ENCODE measurements at regions not wholly inside any gene's neighbourhood (a gene's known extent, or its start where the extent isn't known, plus 50 kb on each side); places are given as distances from the start of the nearest gene placed in this dataset.
"Not testable (repeated sequence)": the region's sequence is repeated elsewhere in the genome, so short reads cannot be mapped to it uniquely, and the experiment has no call there.

DNA sequence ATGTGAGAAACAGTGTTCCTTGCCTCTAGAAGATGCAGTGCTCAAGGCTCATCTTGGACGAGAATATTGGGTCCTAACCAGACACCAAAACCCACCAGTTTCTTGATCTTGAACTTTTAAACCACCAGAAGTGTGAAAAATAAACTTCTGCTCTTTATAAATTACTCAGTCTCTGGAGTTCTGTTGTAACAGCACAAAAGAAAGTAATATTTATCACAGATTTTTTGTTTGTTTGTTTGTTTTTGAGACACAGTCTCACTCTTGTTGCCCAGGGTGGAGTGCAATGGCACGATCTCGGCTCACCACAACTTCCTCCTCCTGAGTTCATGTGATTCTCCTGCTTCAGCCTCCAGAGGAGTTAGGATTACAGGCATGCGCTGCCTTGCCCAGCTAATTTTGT lies 371.1 kb upstream of the NDST4 start:
- H3K4me1 Mint-ChIP-seq = no peaks in the 10 kb centered on the region
- ChIA-PET CTCF (no interaction called here), POLR2A (no interaction called here)
- Histone ChIP-seq H3K4me1 (ENCODE audit: insufficient read depth, low read length) (no peaks in the 10 kb centered on the region), H3K4me3 (ENCODE audit: low read length) (no peak overlapping the region), H3K27ac (ENCODE audit: low read depth, low read length) (no peak overlapping the region), H3K9me3 (ENCODE audit: low read length) (no peaks in the 10 kb centered on the region), H3K36me3 (ENCODE audit: insufficient read depth, low read length) (no peaks in the 10 kb centered on the region), H3K27me3 (ENCODE audit: insufficient read depth, low read length, poor library complexity, severe bottlenecking) (no peaks in the 10 kb centered on the region)
- H3K27me3 Mint-ChIP-seq = peaks cover 0 to 3% of the 10 kb centered on the region in 2 donors
- no peak overlapping the region for H3K4me3 Mint-ChIP-seq
- no peaks in the 10 kb centered on the region for H3K36me3 Mint-ChIP-seq
- H3K27ac Mint-ChIP-seq = no peak overlapping the region
- no peak for DNase-seq
- peaks cover 0 to 9% (median 2%) of the 10 kb centered on the region in 5 donors for H3K9me3 Mint-ChIP-seq

- H3K36me3 Mint-ChIP-seq = no peaks in the 10 kb centered on the region
- Histone ChIP-seq H3K36me3 (ENCODE audit: insufficient read depth, low read length) (no peaks in the 10 kb centered on the region), H3K4me3 (ENCODE audit: low read length) (no peak overlapping the region), H3K9me3 (ENCODE audit: low read length) (no peaks in the 10 kb centered on the region), H3K27me3 (ENCODE audit: insufficient read depth, low read length, poor library complexity, severe bottlenecking) (no peaks in the 10 kb centered on the region), H3K27ac (ENCODE audit: low read depth, low read length) (no peak overlapping the region), H3K4me1 (ENCODE audit: insufficient read depth, low read length) (no peaks in the 10 kb centered on the region)
- no peaks in the 10 kb centered on the region for H3K27me3 Mint-ChIP-seq
- DNase-seq = no peak
- no peak overlapping the region for H3K4me3 Mint-ChIP-seq
- ChIA-PET CTCF (no interaction called here), POLR2A (no interaction called here)
- no peaks in the 10 kb centered on the region for H3K4me1 Mint-ChIP-seq
- H3K27ac Mint-ChIP-seq = no peak overlapping the region
- peaks cover 0 to 7% (median 0%) of the 10 kb centered on the region in 5 donors for H3K9me3 Mint-ChIP-seq
These were observed 357.3 kb upstream of the NDST4 start for GRCh38 chr4:115470763-115471162.

GRCh38 chr4:115459301-115459700 lies 345.9 kb upstream of the NDST4 start:
- H3K27ac Mint-ChIP-seq; H3K27ac ChIP-seq (ENCODE audit: low read depth, low read length); H3K27me3 ChIP-seq (ENCODE audit: insufficient read depth, low read length, poor library complexity, severe bottlenecking); H3K4me3 ChIP-seq (ENCODE audit: low read length); DNase-seq; H3K36me3 Mint-ChIP-seq; H3K36me3 ChIP-seq (ENCODE audit: insufficient read depth, low read length); H3K27me3 Mint-ChIP-seq; CTCF ChIA-PET; POLR2A ChIA-PET; H3K9me3 ChIP-seq (ENCODE audit: low read length); H3K4me1 Mint-ChIP-seq; H3K4me1 ChIP-seq (ENCODE audit: insufficient read depth, low read length); H3K9me3 Mint-ChIP-seq; H3K4me3 Mint-ChIP-seq: not testable (repeated sequence)

DNA sequence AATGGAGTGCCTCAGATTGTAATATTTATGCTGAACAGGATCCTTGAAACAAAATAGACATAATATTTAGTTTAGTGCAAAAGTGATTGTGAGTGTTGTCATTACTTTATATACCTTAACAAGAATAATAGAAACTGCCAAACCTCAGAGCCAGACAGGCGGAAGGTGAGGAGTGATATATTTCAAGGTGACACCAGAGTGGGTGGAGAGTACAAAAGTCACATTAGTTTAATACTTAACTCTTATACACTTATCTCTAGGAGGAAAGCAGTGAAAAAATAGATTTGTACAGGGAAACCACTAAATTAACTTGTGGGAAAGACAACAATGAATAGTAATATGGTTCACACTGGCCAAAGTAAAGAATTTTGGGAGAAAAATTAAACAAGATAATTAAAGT lies 342.8 kb upstream of the NDST4 start:
- Histone ChIP-seq H3K27ac (ENCODE audit: low read depth, low read length) (no peak overlapping the region), H3K27me3 (ENCODE audit: insufficient read depth, low read length, poor library complexity, severe bottlenecking) (no peaks in the 10 kb centered on the region), H3K9me3 (ENCODE audit: low read length) (no peaks in the 10 kb centered on the region), H3K36me3 (ENCODE audit: insufficient read depth, low read length) (no peaks in the 10 kb centered on the region), H3K4me1 (ENCODE audit: insufficient read depth, low read length) (no peaks in the 10 kb centered on the region), H3K4me3 (ENCODE audit: low read length) (no peak overlapping the region)
- Mint-ChIP-seq H3K4me1 (no peaks in the 10 kb centered on the region), H3K9me3 (peaks cover 0 to 6% (median 2%) of the 10 kb centered on the region in 5 donors), H3K4me3 (no peak overlapping the region), H3K27me3 (no peaks in the 10 kb centered on the region), H3K36me3 (no peaks in the 10 kb centered on the region), H3K27ac (no peak overlapping the region)
- no peak for DNase-seq
- ChIA-PET POLR2A (no interaction called here), CTCF (no interaction called here)

GRCh38 chr4:115454228-115454627 lies 340.8 kb upstream of the NDST4 start:
- Mint-ChIP-seq H3K4me1 (no peaks in the 10 kb centered on the region), H3K27ac (no peak overlapping the region), H3K36me3 (no peaks in the 10 kb centered on the region), H3K4me3 (no peak overlapping the region), H3K27me3 (no peaks in the 10 kb centered on the region), H3K9me3 (peaks cover 0 to 3% (median 2%) of the 10 kb centered on the region in 5 donors)
- ChIA-PET CTCF (no interaction called here), POLR2A (no interaction called here)
- H3K4me1 ChIP-seq (ENCODE audit: insufficient read depth, low read length) = no peaks in the 10 kb centered on the region
- no peaks in the 10 kb centered on the region for H3K36me3 ChIP-seq (ENCODE audit: insufficient read depth, low read length)
- no peaks in the 10 kb centered on the region for H3K9me3 ChIP-seq (ENCODE audit: low read length)
- H3K4me3 ChIP-seq (ENCODE audit: low read length) = no peak overlapping the region
- no peak for DNase-seq
- no peaks in the 10 kb centered on the region for H3K27me3 ChIP-seq (ENCODE audit: insufficient read depth, low read length, poor library complexity, severe bottlenecking)
- no peak overlapping the region for H3K27ac ChIP-seq (ENCODE audit: low read depth, low read length)

- no peaks in the 10 kb centered on the region for H3K4me1 Mint-ChIP-seq
- no peaks in the 10 kb centered on the region for H3K36me3 ChIP-seq (ENCODE audit: insufficient read depth, low read length)
- H3K36me3 Mint-ChIP-seq = no peaks in the 10 kb centered on the region
- H3K9me3 Mint-ChIP-seq = peaks cover 0 to 3% (median 2%) of the 10 kb centered on the region in 5 donors
- ChIA-PET POLR2A (no interaction called here), CTCF (no interaction called here)
- H3K4me3 Mint-ChIP-seq = no peak overlapping the region
- no peak for DNase-seq
- H3K27me3 ChIP-seq (ENCODE audit: insufficient read depth, low read length, poor library complexity, severe bottlenecking) = no peaks in the 10 kb centered on the region
- no peaks in the 10 kb centered on the region for H3K9me3 ChIP-seq (ENCODE audit: low read length)
- H3K27ac Mint-ChIP-seq = no peak overlapping the region
- H3K27ac ChIP-seq (ENCODE audit: low read depth, low read length) = no peak overlapping the region
- no peak overlapping the region for H3K4me3 ChIP-seq (ENCODE audit: low read length)
- no peaks in the 10 kb centered on the region for H3K27me3 Mint-ChIP-seq
- no peaks in the 10 kb centered on the region for H3K4me1 ChIP-seq (ENCODE audit: insufficient read depth, low read length)
These were observed 340.0 kb upstream of the NDST4 start for GRCh38 chr4:115453416-115453815.

DNA sequence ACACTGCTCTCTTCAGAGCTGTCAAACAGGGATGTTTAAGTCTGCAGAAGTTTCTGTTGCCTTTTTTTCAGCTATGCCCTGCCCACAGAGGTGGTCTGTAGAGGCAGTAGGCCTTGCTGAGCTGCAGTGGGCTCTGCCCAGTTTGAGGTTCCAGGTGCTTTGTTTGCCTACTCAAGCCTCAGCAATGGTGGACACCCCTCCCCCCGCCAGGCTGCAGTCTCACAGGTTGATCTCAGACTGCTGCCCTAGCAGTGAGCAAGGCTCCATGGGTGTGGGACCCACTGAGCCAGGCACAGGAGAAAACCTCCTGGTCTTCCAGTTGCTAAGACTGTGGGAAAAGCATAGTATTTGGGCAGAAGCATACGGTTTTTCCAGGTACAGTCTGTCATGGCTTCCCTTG lies 338.8 kb upstream of the NDST4 start:
- H3K36me3 Mint-ChIP-seq; H3K4me3 Mint-ChIP-seq; H3K27ac ChIP-seq (ENCODE audit: low read depth, low read length); H3K27me3 ChIP-seq (ENCODE audit: insufficient read depth, low read length, poor library complexity, severe bottlenecking); H3K9me3 ChIP-seq (ENCODE audit: low read length); H3K4me1 ChIP-seq (ENCODE audit: insufficient read depth, low read length); DNase-seq; H3K4me3 ChIP-seq (ENCODE audit: low read length); CTCF ChIA-PET; H3K27ac Mint-ChIP-seq; H3K4me1 Mint-ChIP-seq; H3K27me3 Mint-ChIP-seq; H3K9me3 Mint-ChIP-seq; POLR2A ChIA-PET; H3K36me3 ChIP-seq (ENCODE audit: insufficient read depth, low read length): not testable (repeated sequence)

DNA sequence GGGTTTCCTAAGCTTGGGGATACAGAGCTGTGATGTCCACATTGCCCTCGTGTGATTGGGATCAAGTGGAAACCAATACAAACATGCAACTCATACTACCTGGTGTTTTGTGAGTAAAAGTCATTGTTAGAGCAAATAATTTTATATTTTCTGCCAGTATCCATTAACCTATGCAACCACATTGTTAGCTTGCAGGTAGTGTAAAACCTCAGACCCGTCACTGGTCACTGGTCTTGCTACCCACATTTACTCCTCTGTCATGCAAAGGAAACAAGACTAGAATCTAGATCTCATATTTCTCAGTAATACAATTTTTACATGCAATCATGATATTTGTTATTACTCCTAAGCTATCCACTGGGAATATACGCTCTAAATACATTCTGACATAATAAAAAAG lies 324.3 kb upstream of the NDST4 start:
- H3K27ac ChIP-seq (ENCODE audit: low read depth, low read length) = no peak overlapping the region
- Mint-ChIP-seq H3K4me3 (no peak overlapping the region), H3K27me3 (peaks cover 0 to 3% of the 10 kb centered on the region in 2 donors), H3K9me3 (peaks cover 0 to 4% (median 0%) of the 10 kb centered on the region in 5 donors), H3K36me3 (no peaks in the 10 kb centered on the region), H3K27ac (peak overlapping the region in 1 of 8 donors; percentile 21), H3K4me1 (no peaks in the 10 kb centered on the region)
- H3K27me3 ChIP-seq (ENCODE audit: insufficient read depth, low read length, poor library complexity, severe bottlenecking) = no peaks in the 10 kb centered on the region
- no peak for DNase-seq
- ChIA-PET CTCF (no interaction called here), POLR2A (no interaction called here)
- H3K4me1 ChIP-seq (ENCODE audit: insufficient read depth, low read length) = no peaks in the 10 kb centered on the region
- H3K9me3 ChIP-seq (ENCODE audit: low read length) = no peaks in the 10 kb centered on the region
- no peaks in the 10 kb centered on the region for H3K36me3 ChIP-seq (ENCODE audit: insufficient read depth, low read length)
- H3K4me3 ChIP-seq (ENCODE audit: low read length) = no peak overlapping the region

DNA sequence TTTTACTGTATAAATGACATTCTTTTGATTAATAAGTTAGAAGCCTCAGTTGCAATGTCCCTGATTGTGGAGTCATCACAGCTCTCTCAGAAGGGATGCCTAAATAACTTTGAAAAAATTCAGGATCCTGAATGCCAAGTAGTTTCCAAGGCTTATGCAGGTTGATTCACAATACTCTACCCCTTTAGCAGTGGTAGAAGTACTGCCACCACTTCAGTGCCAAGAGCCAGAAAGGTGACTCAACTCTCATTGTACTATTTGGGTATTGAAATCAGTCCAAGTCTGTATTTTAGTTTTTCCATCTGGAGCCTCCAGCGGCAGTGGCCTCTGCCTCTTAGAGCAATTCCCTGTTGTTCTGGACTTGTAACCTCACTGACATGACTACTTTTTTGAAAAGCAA lies 320.1 kb upstream of the NDST4 start:
- H3K27me3 Mint-ChIP-seq = peaks cover 0 to 3% of the 10 kb centered on the region in 2 donors
- H3K27ac Mint-ChIP-seq = no peak overlapping the region
- POLR2A ChIA-PET = no interaction called here

More for the DNA sequence above, 320.1 kb upstream of the NDST4 start:
- CTCF ChIA-PET = no interaction called here
- H3K27ac ChIP-seq (ENCODE audit: low read depth, low read length) = no peak overlapping the region
- Mint-ChIP-seq H3K9me3 (no peaks in the 10 kb centered on the region), H3K4me3 (no peak overlapping the region), H3K36me3 (no peaks in the 10 kb centered on the region), H3K4me1 (no peaks in the 10 kb centered on the region)
- no peaks in the 10 kb centered on the region for H3K36me3 ChIP-seq (ENCODE audit: insufficient read depth, low read length)
- no peaks in the 10 kb centered on the region for H3K9me3 ChIP-seq (ENCODE audit: low read length)
- no peak overlapping the region for H3K4me3 ChIP-seq (ENCODE audit: low read length)
- H3K4me1 ChIP-seq (ENCODE audit: insufficient read depth, low read length) = no peaks in the 10 kb centered on the region
- DNase-seq = no peak
- no peaks in the 10 kb centered on the region for H3K27me3 ChIP-seq (ENCODE audit: insufficient read depth, low read length, poor library complexity, severe bottlenecking)
